Hepatocyte (in vitro differentiated cells): ENCODE measurements at regions not wholly inside any gene's neighbourhood (a gene's known extent, or its start where the extent isn't known, plus 50 kb on each side); places are given as distances from the start of the nearest gene placed in this dataset.

Experiments used
- DNase-seq: peaks from one replicate; pipeline ENCODE4 v3.0.0-alpha.2; 2016; ENCODE audit warnings: low spot score
- H2AFZ ChIP-seq: fragments of 200-600 bp; sonication (generic); 2 replicates; pipeline ENCODE4 v1.6.0; 2016; ENCODE audit warnings: antibody characterized with exemption, mild to moderate bottlenecking
- H3K27ac ChIP-seq: fragments of 200-600 bp; sonication (generic); 2 replicates; pipeline ENCODE4 v1.5.1; 2016; ENCODE audit warnings: mild to moderate bottlenecking
- H3K27me3 ChIP-seq: fragments of 200-600 bp; sonication (generic); 2 replicates; pipeline ENCODE4 v1.6.1; 2016
- H3K36me3 ChIP-seq: fragments of 200-600 bp; sonication (generic); replicated peaks from 2 replicates; pipeline ENCODE4 v1.5.1; 2016; ENCODE audit warnings: low read depth; ENCODE audit not compliant: insufficient read depth
- H3K4me1 ChIP-seq: fragments of 200-600 bp; sonication (generic); 2 replicates; pipeline ENCODE4 v1.5.1; 2016; ENCODE audit warnings: mild to moderate bottlenecking, moderate library complexity; ENCODE audit not compliant: insufficient read depth
- H3K4me2 ChIP-seq: fragments of 200-600 bp; sonication (generic); 2 replicates; pipeline ENCODE4 v1.6.0; 2016
- H3K4me3 ChIP-seq: fragments of 200-600 bp; sonication (generic); 2 replicates; pipeline ENCODE4 v1.5.1; 2016; ENCODE audit warnings: mild to moderate bottlenecking
- H3K79me2 ChIP-seq: fragments of 200-600 bp; sonication (generic); 2 replicates; pipeline ENCODE4 v1.6.0; 2017; ENCODE audit warnings: mild to moderate bottlenecking
- H3K9me2 ChIP-seq: fragments of 200-600 bp; sonication (generic); replicated peaks from 2 replicates; pipeline ENCODE4 v1.6.0; 2017; ENCODE audit warnings: mild to moderate bottlenecking; ENCODE audit not compliant: insufficient read depth
- H3K9me3 ChIP-seq: fragments of 200-600 bp; sonication (generic); 2 replicates; pipeline ENCODE4 v1.5.1; 2016; ENCODE audit warnings: low read depth, mild to moderate bottlenecking
- H4K20me1 ChIP-seq: fragments of 200-600 bp; sonication (generic); 2 replicates; pipeline ENCODE4 v1.6.0; 2016; ENCODE audit warnings: mild to moderate bottlenecking; ENCODE audit not compliant: insufficient read depth, poor library complexity, severe bottlenecking
- EZH2 ChIP-seq: fragments of 200-600 bp; sonication (generic); IDR thresholded peaks from 2 replicates; pipeline ENCODE4 v1.6.1; 2016; ENCODE audit warnings: antibody characterized with exemption, mild to moderate bottlenecking, borderline replicate concordance
- EZH2phosphoT487 ChIP-seq: fragments of 200-600 bp; sonication (generic); IDR thresholded peaks from one replicate; pipeline ENCODE4 v1.6.1; 2018; ENCODE audit warnings: antibody characterized with exemption, mild to moderate bottlenecking, low read depth, moderate library complexity; ENCODE audit not compliant: unreplicated experiment, severe bottlenecking
- WGBS: methylation state at CpG from one replicate; pipeline ENCODE4 v1.1.6; 2016; ENCODE audit warnings: low lambda C conversion rate; ENCODE audit errors: missing lambda C conversion rate; 5-methylcytosine and 5-hydroxymethylcytosine counted together
- TF ChIP-seq, protein P1 (sequence below): fragments of 200-600 bp; sonication (generic); IDR thresholded peaks from 2 replicates; pipeline ENCODE4 v1.5.1; 2016; ENCODE audit warnings: antibody characterized with exemption, mild to moderate bottlenecking; ENCODE audit not compliant: poor library complexity

DNA sequence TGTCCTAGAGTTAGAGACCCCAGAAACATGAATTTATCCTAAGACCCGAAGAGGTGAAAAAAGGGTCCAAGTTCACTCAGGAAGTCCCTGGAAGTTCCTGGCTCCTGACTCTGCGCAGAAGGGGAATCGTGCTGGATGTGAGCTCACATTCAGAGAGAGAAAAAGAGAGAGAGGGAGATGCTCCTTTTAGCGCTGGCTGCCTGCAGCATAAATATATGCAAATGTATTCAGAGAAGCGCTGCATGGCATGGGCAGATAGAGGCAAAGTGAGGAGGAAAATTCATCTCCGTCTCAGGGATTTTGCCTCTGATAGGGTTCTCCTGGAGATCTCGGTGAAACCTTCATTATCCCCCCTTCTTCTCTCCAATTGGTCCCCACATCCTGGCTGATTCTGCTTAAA, 517.2 kb downstream of the MN1 start:
- Histone ChIP-seq H4K20me1 (no peaks in the 10 kb centered on the region), H3K4me2 (no peak overlapping the region), H3K27me3 (no peaks in the 10 kb centered on the region), H3K36me3 (no peaks in the 10 kb centered on the region), H3K9me3 (no peaks in the 10 kb centered on the region), H3K27ac (no peak overlapping the region), H2AFZ (no peak overlapping the region), H3K4me3 (no peak overlapping the region), H3K79me2 (no peaks in the 10 kb centered on the region), H3K9me2 (no peaks in the 10 kb centered on the region), H3K4me1 (no peaks in the 10 kb centered on the region)
- WGBS = 94% methylated on average over 7 of the region's 7 CpGs
- TF ChIP-seq EZH2phosphoT487 = no peak
- no peak for DNase-seq

- H3K36me3 ChIP-seq = no peaks in the 10 kb centered on the region
- no peaks in the 10 kb centered on the region for H3K9me3 ChIP-seq
- no peaks in the 10 kb centered on the region for H3K4me1 ChIP-seq
- H3K27ac ChIP-seq = no peak overlapping the region
- WGBS = 57% methylated on average over 5 of the region's 5 CpGs
- H3K4me3 ChIP-seq = no peak overlapping the region
- no peak overlapping the region for H2AFZ ChIP-seq
- TF ChIP-seq EZH2 = no peak
- TF ChIP-seq EZH2phosphoT487 = no peak
- TF ChIP-seq, protein P1, sequence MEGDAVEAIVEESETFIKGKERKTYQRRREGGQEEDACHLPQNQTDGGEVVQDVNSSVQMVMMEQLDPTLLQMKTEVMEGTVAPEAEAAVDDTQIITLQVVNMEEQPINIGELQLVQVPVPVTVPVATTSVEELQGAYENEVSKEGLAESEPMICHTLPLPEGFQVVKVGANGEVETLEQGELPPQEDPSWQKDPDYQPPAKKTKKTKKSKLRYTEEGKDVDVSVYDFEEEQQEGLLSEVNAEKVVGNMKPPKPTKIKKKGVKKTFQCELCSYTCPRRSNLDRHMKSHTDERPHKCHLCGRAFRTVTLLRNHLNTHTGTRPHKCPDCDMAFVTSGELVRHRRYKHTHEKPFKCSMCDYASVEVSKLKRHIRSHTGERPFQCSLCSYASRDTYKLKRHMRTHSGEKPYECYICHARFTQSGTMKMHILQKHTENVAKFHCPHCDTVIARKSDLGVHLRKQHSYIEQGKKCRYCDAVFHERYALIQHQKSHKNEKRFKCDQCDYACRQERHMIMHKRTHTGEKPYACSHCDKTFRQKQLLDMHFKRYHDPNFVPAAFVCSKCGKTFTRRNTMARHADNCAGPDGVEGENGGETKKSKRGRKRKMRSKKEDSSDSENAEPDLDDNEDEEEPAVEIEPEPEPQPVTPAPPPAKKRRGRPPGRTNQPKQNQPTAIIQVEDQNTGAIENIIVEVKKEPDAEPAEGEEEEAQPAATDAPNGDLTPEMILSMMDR = no peak
- H3K9me2 ChIP-seq = no peaks in the 10 kb centered on the region
- no peaks in the 10 kb centered on the region for H3K79me2 ChIP-seq
- H4K20me1 ChIP-seq = no peaks in the 10 kb centered on the region
- H3K4me2 ChIP-seq = no peak overlapping the region
- DNase-seq = no peak
- H3K27me3 ChIP-seq = no peaks in the 10 kb centered on the region
Observed at GRCh38 chr22:27286711-27287110, 514.8 kb downstream of the MN1 start.

GRCh38 chr22:27292542-27293299, 508.8 kb downstream of the MN1 start:
- Histone ChIP-seq H3K27ac (no peak overlapping the region), H3K9me3 (no peaks in the 10 kb centered on the region), H3K4me2 (no peak overlapping the region), H4K20me1 (no peaks in the 10 kb centered on the region), H3K4me1 (no peaks in the 10 kb centered on the region), H3K79me2 (no peaks in the 10 kb centered on the region), H2AFZ (no peak overlapping the region), H3K9me2 (no peaks in the 10 kb centered on the region), H3K4me3 (no peak overlapping the region), H3K36me3 (no peaks in the 10 kb centered on the region), H3K27me3 (peaks cover 20% of the 10 kb centered on the region)
- DNase-seq = no peak
- WGBS = 76% methylated on average over 7 of the region's 7 CpGs
- TF ChIP-seq EZH2 = no peak
- TF ChIP-seq, protein P1 = no peak
- TF ChIP-seq EZH2phosphoT487 = no peak

DNA sequence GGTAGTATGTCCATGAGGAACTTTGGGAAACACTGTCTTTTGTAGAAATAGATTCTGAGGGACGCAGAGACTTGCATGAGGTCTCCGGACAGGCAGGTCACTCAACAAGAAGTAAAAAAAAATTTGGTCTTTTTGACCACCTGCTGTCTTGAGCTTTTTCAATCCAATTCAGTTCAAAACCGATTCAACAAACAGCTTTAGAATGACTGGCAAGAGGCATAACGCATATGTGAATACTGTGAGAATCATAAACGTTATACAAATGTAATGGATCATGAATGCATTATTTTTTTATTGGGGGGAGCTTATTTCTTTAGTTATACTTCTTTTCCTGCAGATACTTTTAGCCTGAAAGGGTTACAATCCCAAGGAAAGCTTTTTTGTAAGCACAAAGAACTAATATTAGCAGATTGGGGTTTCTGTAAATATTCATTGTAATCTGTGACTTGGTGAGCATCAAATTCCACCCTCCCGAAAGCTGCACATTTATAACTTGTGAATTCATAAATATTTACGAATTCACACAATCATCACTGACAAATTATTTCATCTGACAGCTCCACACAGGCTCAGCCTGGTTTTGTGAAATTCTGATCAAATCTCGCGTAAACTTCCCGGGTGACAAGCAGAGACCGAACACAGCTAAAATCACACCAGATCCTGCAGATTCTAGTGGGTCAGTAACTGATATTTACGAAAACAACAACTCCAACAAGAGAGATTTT, 507.7 kb downstream of the MN1 start:
- no peak for DNase-seq
- peaks cover 30% of the 10 kb centered on the region for H3K27me3 ChIP-seq

More for the DNA sequence above, 507.7 kb downstream of the MN1 start:
- 79% methylated on average over 12 of the region's 12 CpGs for WGBS
- no peaks in the 10 kb centered on the region for H4K20me1 ChIP-seq
- H3K27ac ChIP-seq = no peak overlapping the region
- TF ChIP-seq EZH2 (no peak), EZH2phosphoT487 (no peak)
- TF ChIP-seq, protein P1 = no peak
- no peaks in the 10 kb centered on the region for H3K36me3 ChIP-seq
- H3K9me2 ChIP-seq = no peaks in the 10 kb centered on the region
- no peak overlapping the region for H3K4me2 ChIP-seq
- H3K4me1 ChIP-seq = no peaks in the 10 kb centered on the region
- H2AFZ ChIP-seq = no peak overlapping the region
- no peaks in the 10 kb centered on the region for H3K9me3 ChIP-seq
- no peaks in the 10 kb centered on the region for H3K79me2 ChIP-seq
- no peak overlapping the region for H3K4me3 ChIP-seq
